Activated CD4-positive, alpha-beta memory T cell treated with anti-CD3 and anti-CD28 coated beads for 36 hours (primary cell): ENCODE measurements at regions not wholly inside any gene's neighbourhood (a gene's known extent, or its start where the extent isn't known, plus 50 kb on each side); places are given as distances from the start of the nearest gene placed in this dataset.

Experiments used
- CTCF ChIA-PET: fragments of 350-600 bp; sonication (Branson Sonifier 250); formaldehyde crosslinking; loops from one replicate; lab custom pipeline; 2021; ENCODE audit warnings: antibody characterized with exemption, inconsistent platforms; lab: Charles Lee
- POLR2A ChIA-PET: fragments of 350-600 bp; sonication (Branson Sonifier 250); formaldehyde crosslinking; loops from one replicate; lab custom pipeline; 2021; ENCODE audit warnings: antibody characterized with exemption; lab: Charles Lee
- DNase-seq: peaks from one replicate; pipeline ENCODE4 v3.0.0-alpha.2; 2020
- H3K27ac Mint-ChIP-seq: one replicate; pipeline ENCODE4 v1.8.0; 2021; ENCODE audit warnings: mixed read lengths
- H3K27me3 Mint-ChIP-seq: one replicate; pipeline ENCODE4 v1.8.0; 2021; ENCODE audit warnings: mixed read lengths
- H3K36me3 Mint-ChIP-seq: one replicate; pipeline ENCODE4 v1.8.0; 2021; ENCODE audit warnings: mixed read lengths
- H3K4me1 Mint-ChIP-seq: one replicate; pipeline ENCODE4 v1.8.0; 2021; ENCODE audit warnings: low read depth, mixed read lengths
- H3K4me3 Mint-ChIP-seq: one replicate; pipeline ENCODE4 v1.8.0; 2021; ENCODE audit warnings: mild to moderate bottlenecking, mixed read lengths
- H3K9me3 Mint-ChIP-seq: one replicate; pipeline ENCODE4 v1.8.0; 2021; ENCODE audit warnings: mixed read lengths
- intact Hi-C: fragments of 100-400 bp; cut with micrococcal nuclease; formaldehyde crosslinking; loops from one replicate; pipeline ENCODE4 v1.15.1; 2023

GRCh38 chr2:215839816-215840215 is 173.5 kb downstream of the MREG start:
- H3K4me3 Mint-ChIP-seq, result no peak overlapping the region
- no peaks in the 10 kb centered on the region for H3K36me3 Mint-ChIP-seq
- no peak overlapping the region for H3K27ac Mint-ChIP-seq
- no peaks in the 10 kb centered on the region for H3K9me3 Mint-ChIP-seq
- ChIA-PET POLR2A (no interaction called here), CTCF (no interaction called here)
- peaks cover 3% of the 10 kb centered on the region for H3K27me3 Mint-ChIP-seq
- no peaks in the 10 kb centered on the region for H3K4me1 Mint-ChIP-seq
- no peak for DNase-seq
- intact Hi-C loops, result no loop called here

GRCh38 chr2:215839309-215839708 is 174.0 kb downstream of the MREG start:
- POLR2A ChIA-PET, result no interaction called here
- Mint-ChIP-seq H3K27ac (no peak overlapping the region), H3K4me3 (no peak overlapping the region), H3K9me3 (no peaks in the 10 kb centered on the region), H3K36me3 (no peaks in the 10 kb centered on the region), H3K4me1 (no peaks in the 10 kb centered on the region), H3K27me3 (peaks cover 3% of the 10 kb centered on the region)
- CTCF ChIA-PET, result no interaction called here
- intact Hi-C loops, result no loop called here
- DNase-seq, result no peak

- intact Hi-C loops, result no loop called here
- Mint-ChIP-seq H3K27me3 (peaks cover 3% of the 10 kb centered on the region), H3K36me3 (no peaks in the 10 kb centered on the region), H3K27ac (no peak overlapping the region), H3K4me3 (no peak overlapping the region), H3K4me1 (peaks cover under 1% of the 10 kb centered on the region), H3K9me3 (no peaks in the 10 kb centered on the region)
- CTCF ChIA-PET, result no interaction called here
- POLR2A ChIA-PET, result no interaction called here
- no peak for DNase-seq
These were observed 176.5 kb downstream of the MREG start for GRCh38 chr2:215836881-215837280.

GRCh38 chr2:215835657-215836056 is 177.7 kb downstream of the MREG start:
- no peaks in the 10 kb centered on the region for H3K36me3 Mint-ChIP-seq
- H3K4me3 Mint-ChIP-seq, result no peak overlapping the region
- peaks cover 3% of the 10 kb centered on the region for H3K27me3 Mint-ChIP-seq
- H3K9me3 Mint-ChIP-seq, result no peaks in the 10 kb centered on the region
- H3K27ac Mint-ChIP-seq, result no peak overlapping the region
- intact Hi-C loops, result no loop called here
- POLR2A ChIA-PET, result no interaction called here
- H3K4me1 Mint-ChIP-seq, result peaks cover 5% of the 10 kb centered on the region
- CTCF ChIA-PET, result interaction anchor here (1.3 kb wide), 1 partner anchor 381 kb away, joined by 3 read pairs; no protein-coding TSS in a partner anchor
- no peak for DNase-seq

GRCh38 chr2:215835231-215835630 is 178.1 kb downstream of the MREG start:
- H3K36me3 Mint-ChIP-seq, result no peaks in the 10 kb centered on the region
- ChIA-PET CTCF (interaction anchor here (1.3 kb wide), 1 partner anchor 381 kb away, joined by 3 read pairs; no protein-coding TSS in a partner anchor), POLR2A (no interaction called here)
- no peak overlapping the region for H3K4me3 Mint-ChIP-seq
- no peak overlapping the region for H3K27ac Mint-ChIP-seq
- DNase-seq, result no peak
- intact Hi-C loops, result no loop called here
- peaks cover 3% of the 10 kb centered on the region for H3K27me3 Mint-ChIP-seq
- no peaks in the 10 kb centered on the region for H3K9me3 Mint-ChIP-seq
- peaks cover 5% of the 10 kb centered on the region for H3K4me1 Mint-ChIP-seq

GRCh38 chr2:215833531-215834162 is 179.7 kb downstream of the MREG start:
- Mint-ChIP-seq H3K4me3 (no peak overlapping the region), H3K4me1 (peaks cover 5% of the 10 kb centered on the region), H3K27ac (no peak overlapping the region), H3K9me3 (no peaks in the 10 kb centered on the region), H3K27me3 (peaks cover 3% of the 10 kb centered on the region), H3K36me3 (no peaks in the 10 kb centered on the region)
- CTCF ChIA-PET, result no interaction called here
- DNase-seq, result no peak
- POLR2A ChIA-PET, result no interaction called here
- intact Hi-C loops, result no loop called here

GRCh38 chr2:215832791-215833190 is 180.6 kb downstream of the MREG start:
- Mint-ChIP-seq H3K36me3 (no peaks in the 10 kb centered on the region), H3K27ac (no peak overlapping the region), H3K9me3 (no peaks in the 10 kb centered on the region), H3K4me1 (peaks cover 5% of the 10 kb centered on the region), H3K4me3 (no peak overlapping the region), H3K27me3 (peaks cover 3% of the 10 kb centered on the region)
- CTCF ChIA-PET, result no interaction called here
- POLR2A ChIA-PET, result no interaction called here
- intact Hi-C loops, result no loop called here
- no peak for DNase-seq

- ChIA-PET POLR2A (no interaction called here), CTCF (no interaction called here)
- H3K27me3 Mint-ChIP-seq, result no peaks in the 10 kb centered on the region
- H3K36me3 Mint-ChIP-seq, result no peaks in the 10 kb centered on the region
- peaks cover 5% of the 10 kb centered on the region for H3K4me1 Mint-ChIP-seq
- H3K9me3 Mint-ChIP-seq, result no peaks in the 10 kb centered on the region
- intact Hi-C loops, result no loop called here
- peak overlapping the region; percentile 38 for H3K27ac Mint-ChIP-seq
- H3K4me3 Mint-ChIP-seq, result peak overlapping the region; percentile 24
- no peak for DNase-seq
These were observed 181.9 kb downstream of the MREG start for GRCh38 chr2:215831296-215831913.

- no peak overlapping the region for H3K27ac Mint-ChIP-seq
- ChIA-PET CTCF (no interaction called here), POLR2A (no interaction called here)
- no peak for DNase-seq
- no peaks in the 10 kb centered on the region for H3K36me3 Mint-ChIP-seq
- H3K4me1 Mint-ChIP-seq, result peaks cover 5% of the 10 kb centered on the region
- H3K4me3 Mint-ChIP-seq, result no peak overlapping the region
- intact Hi-C loops, result no loop called here
- no peaks in the 10 kb centered on the region for H3K9me3 Mint-ChIP-seq
- H3K27me3 Mint-ChIP-seq, result no peaks in the 10 kb centered on the region
These were observed 183.0 kb downstream of the MREG start for GRCh38 chr2:215830304-215830703.

- CTCF ChIA-PET, result interaction anchor here (1.1 kb wide), 1 partner anchor 32 kb away, joined by 4 read pairs; no protein-coding TSS in a partner anchor
- H3K27ac Mint-ChIP-seq, result no peak overlapping the region
These were observed 184.1 kb downstream of the MREG start for GRCh38 chr2:215829261-215829660.

GRCh38 chr2:215828528-215829184 is 184.7 kb downstream of the MREG start:
- intact Hi-C loops, result loop anchor here (1.0 kb wide), 1 partner anchor 374 kb away; no protein-coding TSS in a partner anchor
- ChIA-PET CTCF (interaction anchor here (0.6 to 1.1 kb wide), 5 partner anchors 17 to 103 kb away, joined by 3 to 4 read pairs (median 3); no protein-coding TSS in a partner anchor), POLR2A (no interaction called here)
- Mint-ChIP-seq H3K9me3 (no peaks in the 10 kb centered on the region), H3K4me3 (no peak overlapping the region), H3K4me1 (peaks cover 5% of the 10 kb centered on the region), H3K27ac (no peak overlapping the region), H3K36me3 (no peaks in the 10 kb centered on the region), H3K27me3 (no peaks in the 10 kb centered on the region)
- peak; percentile 57 for DNase-seq

More at GRCh38 chr2:215829261-215829660, 184.1 kb downstream of the MREG start:
- Mint-ChIP-seq H3K4me3 (no peak overlapping the region), H3K4me1 (peaks cover 5% of the 10 kb centered on the region), H3K36me3 (no peaks in the 10 kb centered on the region), H3K9me3 (no peaks in the 10 kb centered on the region), H3K27me3 (no peaks in the 10 kb centered on the region)
- intact Hi-C loops, result no loop called here
- no peak for DNase-seq
- POLR2A ChIA-PET, result no interaction called here

- CTCF ChIA-PET, result no interaction called here
- peaks cover 5% of the 10 kb centered on the region for H3K4me1 Mint-ChIP-seq
- POLR2A ChIA-PET, result no interaction called here
These were observed 186.4 kb downstream of the MREG start for GRCh38 chr2:215826838-215827441.

More at GRCh38 chr2:215826838-215827441, 186.4 kb downstream of the MREG start:
- no peak overlapping the region for H3K27ac Mint-ChIP-seq
- peaks cover 2% of the 10 kb centered on the region for H3K27me3 Mint-ChIP-seq
- H3K4me3 Mint-ChIP-seq, result no peak overlapping the region
- DNase-seq, result no peak
- H3K36me3 Mint-ChIP-seq, result no peaks in the 10 kb centered on the region
- intact Hi-C loops, result no loop called here
- no peaks in the 10 kb centered on the region for H3K9me3 Mint-ChIP-seq
